SK-N-SH (cell line): ENCODE measurements at regions not wholly inside any gene's neighbourhood (a gene's known extent, or its start where the extent isn't known, plus 50 kb on each side); places are given as distances from the start of the nearest gene placed in this dataset.

ENCODE experiments used
- GATA2 ChIP-seq: sonication (generic); formaldehyde crosslinking; IDR thresholded peaks from 2 replicates; pipeline ENCODE4 v1.5.0; 2020; ENCODE audit warnings: mild to moderate bottlenecking, missing genetic modification reagents
- JUND ChIP-seq: IDR thresholded peaks from 2 replicates; pipeline ENCODE4 v1.4.0; 2012
- SIN3A ChIP-seq: IDR thresholded peaks from 2 replicates; pipeline ENCODE4 v1.6.1; 2012; ENCODE audit warnings: low read depth, mild to moderate bottlenecking, low read length, moderate library complexity, borderline replicate concordance
- TCF12 ChIP-seq: IDR thresholded peaks from 2 replicates; pipeline ENCODE4 v1.4.0; 2012
- YY1 ChIP-seq: IDR thresholded peaks from 2 replicates; pipeline ENCODE4 v1.4.0; 2012; ENCODE audit warnings: low read depth, mild to moderate bottlenecking
- TF ChIP-seq, protein P1 (sequence below): IDR thresholded peaks from 2 replicates; pipeline ENCODE4 v1.6.1; 2012; ENCODE audit warnings: mild to moderate bottlenecking, low read depth, low read length, moderate library complexity
- TF ChIP-seq, protein P2 (sequence below): fragments of 200-600 bp; sonication (generic); IDR thresholded peaks from 2 replicates; pipeline ENCODE4 v1.6.1; 2017; ENCODE audit warnings: antibody characterized with exemption, mild to moderate bottlenecking, moderate library complexity

DNA sequence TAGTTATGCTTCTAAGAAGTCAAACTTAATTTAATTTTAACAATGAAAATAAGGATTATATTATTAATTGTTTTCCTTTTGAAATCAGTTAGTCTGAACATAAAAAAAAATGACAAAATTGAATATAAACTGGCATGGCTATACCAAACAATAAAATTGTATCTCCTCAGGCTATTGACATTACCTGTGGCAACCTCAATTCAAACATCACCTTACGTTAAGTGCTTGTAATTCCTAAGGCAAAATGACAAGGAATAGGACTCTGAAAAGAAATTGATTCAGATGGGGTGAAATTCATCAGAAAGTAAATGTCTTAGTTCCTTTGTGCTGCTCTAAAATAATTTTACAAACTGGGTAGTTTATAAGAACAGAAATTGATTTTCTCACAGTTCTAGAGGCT, 89.5 kb downstream of the SLITRK6 start:
- TF ChIP-seq, protein P1, sequence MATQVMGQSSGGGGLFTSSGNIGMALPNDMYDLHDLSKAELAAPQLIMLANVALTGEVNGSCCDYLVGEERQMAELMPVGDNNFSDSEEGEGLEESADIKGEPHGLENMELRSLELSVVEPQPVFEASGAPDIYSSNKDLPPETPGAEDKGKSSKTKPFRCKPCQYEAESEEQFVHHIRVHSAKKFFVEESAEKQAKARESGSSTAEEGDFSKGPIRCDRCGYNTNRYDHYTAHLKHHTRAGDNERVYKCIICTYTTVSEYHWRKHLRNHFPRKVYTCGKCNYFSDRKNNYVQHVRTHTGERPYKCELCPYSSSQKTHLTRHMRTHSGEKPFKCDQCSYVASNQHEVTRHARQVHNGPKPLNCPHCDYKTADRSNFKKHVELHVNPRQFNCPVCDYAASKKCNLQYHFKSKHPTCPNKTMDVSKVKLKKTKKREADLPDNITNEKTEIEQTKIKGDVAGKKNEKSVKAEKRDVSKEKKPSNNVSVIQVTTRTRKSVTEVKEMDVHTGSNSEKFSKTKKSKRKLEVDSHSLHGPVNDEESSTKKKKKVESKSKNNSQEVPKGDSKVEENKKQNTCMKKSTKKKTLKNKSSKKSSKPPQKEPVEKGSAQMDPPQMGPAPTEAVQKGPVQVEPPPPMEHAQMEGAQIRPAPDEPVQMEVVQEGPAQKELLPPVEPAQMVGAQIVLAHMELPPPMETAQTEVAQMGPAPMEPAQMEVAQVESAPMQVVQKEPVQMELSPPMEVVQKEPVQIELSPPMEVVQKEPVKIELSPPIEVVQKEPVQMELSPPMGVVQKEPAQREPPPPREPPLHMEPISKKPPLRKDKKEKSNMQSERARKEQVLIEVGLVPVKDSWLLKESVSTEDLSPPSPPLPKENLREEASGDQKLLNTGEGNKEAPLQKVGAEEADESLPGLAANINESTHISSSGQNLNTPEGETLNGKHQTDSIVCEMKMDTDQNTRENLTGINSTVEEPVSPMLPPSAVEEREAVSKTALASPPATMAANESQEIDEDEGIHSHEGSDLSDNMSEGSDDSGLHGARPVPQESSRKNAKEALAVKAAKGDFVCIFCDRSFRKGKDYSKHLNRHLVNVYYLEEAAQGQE: no peak
- TF ChIP-seq JUND (no peak), SIN3A (no peak), TCF12 (no peak), YY1 (no peak), GATA2 (CRISPR knock-in tag) (no peak)
- TF ChIP-seq, protein P2, sequence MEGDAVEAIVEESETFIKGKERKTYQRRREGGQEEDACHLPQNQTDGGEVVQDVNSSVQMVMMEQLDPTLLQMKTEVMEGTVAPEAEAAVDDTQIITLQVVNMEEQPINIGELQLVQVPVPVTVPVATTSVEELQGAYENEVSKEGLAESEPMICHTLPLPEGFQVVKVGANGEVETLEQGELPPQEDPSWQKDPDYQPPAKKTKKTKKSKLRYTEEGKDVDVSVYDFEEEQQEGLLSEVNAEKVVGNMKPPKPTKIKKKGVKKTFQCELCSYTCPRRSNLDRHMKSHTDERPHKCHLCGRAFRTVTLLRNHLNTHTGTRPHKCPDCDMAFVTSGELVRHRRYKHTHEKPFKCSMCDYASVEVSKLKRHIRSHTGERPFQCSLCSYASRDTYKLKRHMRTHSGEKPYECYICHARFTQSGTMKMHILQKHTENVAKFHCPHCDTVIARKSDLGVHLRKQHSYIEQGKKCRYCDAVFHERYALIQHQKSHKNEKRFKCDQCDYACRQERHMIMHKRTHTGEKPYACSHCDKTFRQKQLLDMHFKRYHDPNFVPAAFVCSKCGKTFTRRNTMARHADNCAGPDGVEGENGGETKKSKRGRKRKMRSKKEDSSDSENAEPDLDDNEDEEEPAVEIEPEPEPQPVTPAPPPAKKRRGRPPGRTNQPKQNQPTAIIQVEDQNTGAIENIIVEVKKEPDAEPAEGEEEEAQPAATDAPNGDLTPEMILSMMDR: no peak
